HFFc6 (cell line): ENCODE measurements at regions not wholly inside any gene's neighbourhood (a gene's known extent, or its start where the extent isn't known, plus 50 kb on each side); places are given as distances from the start of the nearest gene placed in this dataset.

ENCODE experiments used
- DNase-seq: peaks from one replicate; pipeline ENCODE4 v3.0.0-alpha.2; 2018
- H3K27ac Mint-ChIP-seq: 2 replicates; pipeline ENCODE4 v1.8.0; 2020; ENCODE audit warnings: mild to moderate bottlenecking, mixed read lengths
- H3K27me3 Mint-ChIP-seq: 2 replicates; pipeline ENCODE4 v1.8.0; 2021; ENCODE audit warnings: mild to moderate bottlenecking, moderate library complexity, mixed read lengths; ENCODE audit not compliant: insufficient read depth
- H3K36me3 Mint-ChIP-seq: 2 replicates; pipeline ENCODE4 v1.8.0; 2021; ENCODE audit warnings: low read depth, mixed read lengths
- H3K4me1 Mint-ChIP-seq: 2 replicates; pipeline ENCODE4 v1.8.0; 2020; ENCODE audit warnings: low read depth, mixed read lengths
- H3K4me3 Mint-ChIP-seq: 2 replicates; pipeline ENCODE4 v1.8.0; 2020; ENCODE audit warnings: mild to moderate bottlenecking, moderate library complexity, mixed read lengths
- H3K9me3 Mint-ChIP-seq: 2 replicates; pipeline ENCODE4 v1.8.0; 2020; ENCODE audit warnings: mild to moderate bottlenecking, mixed read lengths
- TF ChIP-seq, protein P1 (sequence below): fragments of 200-600 bp; sonication (generic); IDR thresholded peaks from 2 replicates; pipeline ENCODE4 v1.5.0; 2021; ENCODE audit warnings: antibody characterized with exemption, mild to moderate bottlenecking

DNA sequence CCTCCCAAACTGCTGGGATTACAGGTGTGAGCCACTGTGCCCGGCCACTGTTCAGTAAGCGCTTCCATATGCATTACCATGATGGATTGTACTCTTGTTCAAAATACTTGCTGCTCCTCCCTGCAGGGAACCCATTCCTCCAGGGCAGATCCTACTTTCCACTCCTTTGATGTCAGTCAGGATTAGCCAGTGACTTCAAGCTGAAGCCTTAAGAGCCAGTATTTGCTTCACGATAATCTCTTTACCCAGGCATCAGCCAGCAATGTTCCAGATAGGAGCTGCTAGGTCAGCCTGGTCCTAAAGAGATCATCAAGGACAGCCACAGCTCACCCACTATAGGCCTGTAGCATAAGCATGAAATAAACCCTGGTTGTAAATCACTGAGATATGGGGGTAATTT lies 96.5 kb upstream of the UBE2E2 start:
- TF ChIP-seq, protein P1, sequence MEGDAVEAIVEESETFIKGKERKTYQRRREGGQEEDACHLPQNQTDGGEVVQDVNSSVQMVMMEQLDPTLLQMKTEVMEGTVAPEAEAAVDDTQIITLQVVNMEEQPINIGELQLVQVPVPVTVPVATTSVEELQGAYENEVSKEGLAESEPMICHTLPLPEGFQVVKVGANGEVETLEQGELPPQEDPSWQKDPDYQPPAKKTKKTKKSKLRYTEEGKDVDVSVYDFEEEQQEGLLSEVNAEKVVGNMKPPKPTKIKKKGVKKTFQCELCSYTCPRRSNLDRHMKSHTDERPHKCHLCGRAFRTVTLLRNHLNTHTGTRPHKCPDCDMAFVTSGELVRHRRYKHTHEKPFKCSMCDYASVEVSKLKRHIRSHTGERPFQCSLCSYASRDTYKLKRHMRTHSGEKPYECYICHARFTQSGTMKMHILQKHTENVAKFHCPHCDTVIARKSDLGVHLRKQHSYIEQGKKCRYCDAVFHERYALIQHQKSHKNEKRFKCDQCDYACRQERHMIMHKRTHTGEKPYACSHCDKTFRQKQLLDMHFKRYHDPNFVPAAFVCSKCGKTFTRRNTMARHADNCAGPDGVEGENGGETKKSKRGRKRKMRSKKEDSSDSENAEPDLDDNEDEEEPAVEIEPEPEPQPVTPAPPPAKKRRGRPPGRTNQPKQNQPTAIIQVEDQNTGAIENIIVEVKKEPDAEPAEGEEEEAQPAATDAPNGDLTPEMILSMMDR = no peak
- Mint-ChIP-seq H3K27me3 (peaks cover 4% of the 10 kb centered on the region), H3K27ac (no peak overlapping the region), H3K4me3 (no peak overlapping the region), H3K9me3 (no peaks in the 10 kb centered on the region), H3K4me1 (no peaks in the 10 kb centered on the region), H3K36me3 (no peaks in the 10 kb centered on the region)
- no peak for DNase-seq

DNA sequence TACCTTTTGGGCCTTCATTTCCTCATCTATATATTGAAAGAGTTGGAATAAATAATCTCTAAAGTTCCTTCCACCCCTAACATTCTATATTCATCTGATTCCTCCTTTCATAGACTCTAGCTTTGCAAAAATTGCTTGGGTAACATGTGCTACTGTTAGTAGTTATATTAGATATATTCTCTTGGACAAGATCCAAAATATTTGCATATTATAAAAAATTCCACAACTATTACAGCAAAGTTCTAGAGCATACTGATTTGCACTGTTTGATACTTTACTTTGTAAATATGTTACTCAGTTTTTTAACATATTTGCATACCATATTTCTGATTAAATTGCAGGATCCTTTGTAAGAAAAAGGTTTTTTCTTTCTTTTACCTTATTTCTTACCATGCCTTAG lies 95.9 kb upstream of the UBE2E2 start:
- Mint-ChIP-seq H3K36me3 (no peaks in the 10 kb centered on the region), H3K4me1 (no peaks in the 10 kb centered on the region), H3K27ac (no peak overlapping the region), H3K27me3 (peaks cover 4% of the 10 kb centered on the region), H3K9me3 (no peaks in the 10 kb centered on the region), H3K4me3 (no peak overlapping the region)
- TF ChIP-seq, protein P1 = no peak
- no peak for DNase-seq

DNA sequence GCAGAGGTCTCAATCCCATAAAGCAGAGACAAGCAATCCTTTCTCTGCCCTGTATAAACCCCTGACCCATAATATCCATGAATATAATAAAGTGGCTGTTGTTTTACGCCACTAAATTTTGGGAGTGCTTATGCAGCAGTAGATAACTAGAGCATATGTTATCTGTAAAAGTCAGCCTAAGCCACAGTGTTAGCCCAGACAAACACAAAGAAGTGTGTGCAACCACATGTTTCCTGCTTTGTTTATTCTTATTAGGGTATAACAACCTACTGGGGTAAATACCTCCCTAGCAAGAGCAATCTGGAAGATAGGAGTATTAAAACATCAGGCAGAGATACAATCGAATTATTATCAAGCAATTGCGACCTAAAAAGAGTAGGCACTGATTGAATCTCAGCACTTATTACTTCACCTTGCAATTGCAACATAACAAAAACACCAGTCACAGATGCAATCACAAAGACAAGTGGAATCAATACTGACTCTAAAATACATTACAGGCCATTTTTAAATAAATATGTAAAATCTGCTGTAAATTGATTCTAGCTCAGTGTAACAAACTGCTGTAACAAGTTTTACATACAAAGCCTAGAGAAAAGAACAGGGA lies 94.6 kb upstream of the UBE2E2 start:
- no peak for DNase-seq
- Mint-ChIP-seq H3K36me3 (no peaks in the 10 kb centered on the region), H3K27me3 (peaks cover 6% of the 10 kb centered on the region), H3K9me3 (no peaks in the 10 kb centered on the region), H3K27ac (no peak overlapping the region), H3K4me3 (no peak overlapping the region), H3K4me1 (peaks cover 4% of the 10 kb centered on the region)
- TF ChIP-seq, protein P1 = no peak

DNA sequence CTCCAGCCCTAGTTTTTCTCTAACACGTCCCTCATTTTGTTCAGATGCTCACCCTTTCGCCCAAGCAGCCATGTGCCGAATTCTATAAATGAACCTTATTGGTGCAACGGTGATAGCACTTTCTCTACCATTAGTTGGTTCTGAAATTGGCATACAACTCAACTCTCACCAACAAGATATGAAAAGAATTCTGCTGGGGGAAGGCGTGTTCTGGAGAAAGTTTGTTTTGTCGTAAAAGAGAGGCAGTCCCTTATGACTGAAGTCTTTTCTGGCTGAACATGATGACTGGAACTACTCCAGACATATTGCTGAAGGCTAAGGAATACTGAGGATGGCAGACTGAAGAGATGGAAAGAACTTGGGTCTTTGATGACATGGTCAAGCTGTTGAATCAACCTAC lies 91.8 kb upstream of the UBE2E2 start:
- Mint-ChIP-seq H3K9me3 (no peaks in the 10 kb centered on the region), H3K27ac (no peak overlapping the region), H3K36me3 (no peaks in the 10 kb centered on the region), H3K27me3 (peaks cover 8% of the 10 kb centered on the region), H3K4me1 (peaks cover 6% of the 10 kb centered on the region), H3K4me3 (no peak overlapping the region)
- DNase-seq = no peak
- TF ChIP-seq, protein P1 = no peak

DNA sequence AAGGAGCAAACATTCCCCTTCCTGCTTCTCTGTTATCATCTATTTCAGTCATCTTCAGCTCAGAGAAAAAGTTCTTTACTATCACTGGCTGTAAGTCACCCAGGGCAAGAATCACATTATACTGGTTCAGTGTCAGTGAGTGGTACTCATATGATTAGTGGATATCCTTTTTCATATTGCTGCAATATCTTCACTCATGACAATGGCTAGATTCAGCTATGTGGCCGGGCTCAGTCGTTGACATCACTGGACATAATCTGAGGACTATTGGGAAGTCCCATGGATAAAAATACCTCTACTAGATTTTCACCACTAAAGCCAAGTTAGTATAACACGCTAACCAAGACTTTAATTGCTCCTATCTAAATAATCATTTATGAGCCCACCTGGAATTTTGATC lies 91.3 kb upstream of the UBE2E2 start:
- Mint-ChIP-seq H3K9me3 (no peaks in the 10 kb centered on the region), H3K4me3 (no peak overlapping the region), H3K36me3 (no peaks in the 10 kb centered on the region), H3K27ac (no peak overlapping the region), H3K27me3 (peaks cover 8% of the 10 kb centered on the region), H3K4me1 (peaks cover 6% of the 10 kb centered on the region)
- TF ChIP-seq, protein P1 = no peak
- DNase-seq = no peak

DNA sequence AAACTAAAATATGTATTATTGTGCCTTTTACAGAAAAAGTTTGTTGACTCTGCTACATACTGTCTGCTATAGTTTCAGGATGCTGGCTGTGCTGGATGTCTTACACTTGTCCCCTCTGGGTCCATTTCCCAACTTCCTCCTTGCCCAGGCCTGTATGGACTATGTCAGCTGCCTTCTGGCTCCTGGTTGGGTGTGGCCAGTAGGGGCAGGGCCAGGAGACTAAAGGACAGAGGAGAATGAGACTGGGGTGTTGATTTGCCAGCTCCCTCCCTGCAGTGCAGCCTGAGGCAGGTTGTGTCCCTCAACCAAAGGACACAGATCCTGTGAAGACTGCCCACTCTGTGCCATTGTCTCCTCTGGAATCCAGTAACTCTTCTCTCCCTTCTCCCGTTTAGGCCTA lies 90.6 kb upstream of the UBE2E2 start:
- Mint-ChIP-seq H3K27ac (no peak overlapping the region), H3K27me3 (peaks cover 11% of the 10 kb centered on the region), H3K9me3 (no peaks in the 10 kb centered on the region), H3K4me1 (peaks cover 6% of the 10 kb centered on the region), H3K4me3 (no peak overlapping the region), H3K36me3 (no peaks in the 10 kb centered on the region)
- TF ChIP-seq, protein P1 = no peak
- DNase-seq = no peak
